Ovary (tissue), 7 donors: ENCODE measurements at regions not wholly inside any gene's neighbourhood (a gene's known extent, or its start where the extent isn't known, plus 50 kb on each side); places are given as distances from the start of the nearest gene placed in this dataset.
"Not testable (repeated sequence)": the region's sequence is repeated elsewhere in the genome, so short reads cannot be mapped to it uniquely, and the experiment has no call there.

Experiments used
- DNase-seq, 5 donors: peaks; one replicate each; pipeline ENCODE4 v3.0.0-alpha.2; 2019 to 2020
- H3K27ac ChIP-seq, 2 donors: fragments of 200-600 bp; one replicate each; pipeline versions ENCODE4 v1.5.1 to v1.8.0; 2019 to 2022
- H3K27me3 ChIP-seq: fragments of 200-600 bp; one replicate; pipeline ENCODE4 v1.8.0; 2022
- H3K36me3 ChIP-seq: fragments of 200-600 bp; sonication (generic); one replicate; pipeline ENCODE4 v1.5.1; 2019
- H3K4me1 ChIP-seq: one replicate; pipeline ENCODE4 v1.8.1; 2013; ENCODE audit warnings: mild to moderate bottlenecking, moderate library complexity; ENCODE audit not compliant: insufficient read depth
- H3K4me3 ChIP-seq: fragments of 200-600 bp; sonication (generic); one replicate; pipeline ENCODE4 v1.5.1; 2017
- H3K9me3 ChIP-seq, 2 donors: fragments of 200-600 bp in 1 of 2; sonication (generic) in 1 of 2; one replicate each; pipeline versions ENCODE4 v1.5.1 to v1.8.1; 2013 to 2019; ENCODE audit warnings: mild to moderate bottlenecking in 1 of 2, moderate library complexity in 1 of 2
- CTCF ChIP-seq, 3 donors: fragments of 450-650 bp in 2 of 3; fragments of 200-600 bp in 1 of 3; IDR thresholded peaks; one replicate each; pipeline versions ENCODE4 v1.5.1 to v1.8.0; 2016 to 2022; ENCODE audit warnings: antibody characterized with exemption in 3 of 3, mild to moderate bottlenecking in 1 of 3
- EP300 ChIP-seq: sonication (generic); formaldehyde crosslinking; IDR thresholded peaks from one replicate; pipeline ENCODE4 v1.6.1; 2017; ENCODE audit warnings: antibody characterized with exemption
- POLR2A ChIP-seq: fragments of 450-650 bp; IDR thresholded peaks from one replicate; pipeline ENCODE4 v1.6.1; 2017; ENCODE audit warnings: antibody characterized with exemption, mild to moderate bottlenecking, moderate library complexity
- WGBS, 3 donors: extraction: QIAGEN DNeasy Blood & Tissue Kit in 1 of 3; methylation state at CpG; one replicate each; pipeline versions ENCODE4 v1.1.5 to v1.1.7; 2013 to 2017; 5-methylcytosine and 5-hydroxymethylcytosine counted together
- intact Hi-C, 4 donors: fragments of 100-400 bp; cut with DNase I; formaldehyde crosslinking; loops; one replicate each; pipeline versions ENCODE4 v1.11.0 to v1.15.1; 2022 to 2023
- donor health status: DM: no; HTN: no; CAD: no; lungs with moderate emphysema.
- donor health status: DM: no; HTN: no; CAD: no.
- donor health status: Bipolar disorder and iron deficiency.
- donor health status: DM: no; HTN: no; CAD: no.
- donor health status: DM: yes; HTN: yes; CAD: no.

- DNase-seq, H3K9me3 ChIP-seq, intact Hi-C loops, H3K27ac ChIP-seq, H3K4me1 ChIP-seq, H3K4me3 ChIP-seq, H3K27me3 ChIP-seq, H3K36me3 ChIP-seq: not testable (repeated sequence)
- WGBS, 3 donors, result 89 to 94% (median 92%) methylated on average over 11 to 27 of the region's 27 CpGs
Measured at GRCh38 chr3:82584861-82585260, 823.4 kb upstream of the GBE1 start.

- WGBS, 3 donors, result 89 to 99% (median 94%) methylated on average over 16 to 25 of the region's 25 CpGs
- H3K27ac ChIP-seq, H3K4me3 ChIP-seq, H3K9me3 ChIP-seq, H3K27me3 ChIP-seq, H3K4me1 ChIP-seq, DNase-seq, intact Hi-C loops, H3K36me3 ChIP-seq: not testable (repeated sequence)
Measured at GRCh38 chr3:82584415-82584814, 823.0 kb upstream of the GBE1 start.

GRCh38 chr3:82581350-82581749, 819.9 kb upstream of the GBE1 start:
- H3K27ac ChIP-seq, result no peak overlapping the region
- WGBS, 3 donors, result 70 to 77% (median 72%) methylated on average over 3 of the region's 3 CpGs
- DNase-seq, result no peak
- intact Hi-C loops, result no loop called here
- no peaks in the 10 kb centered on the region for H3K4me1 ChIP-seq
- H3K4me3 ChIP-seq, result no peak overlapping the region
- H3K36me3 ChIP-seq, result no peaks in the 10 kb centered on the region
- no peak for TF ChIP-seq EP300
- TF ChIP-seq POLR2A, result no peak
- TF ChIP-seq CTCF (IDR thresholded peaks at IDR 0.05), result no peak
- no peaks in the 10 kb centered on the region for H3K9me3 ChIP-seq
- no peaks in the 10 kb centered on the region for H3K27me3 ChIP-seq

GRCh38 chr3:82572721-82573120, 811.3 kb upstream of the GBE1 start:
- H3K36me3 ChIP-seq, result no peaks in the 10 kb centered on the region
- no peak overlapping the region for H3K4me3 ChIP-seq
- no peaks in the 10 kb centered on the region for H3K4me1 ChIP-seq
- no peak overlapping the region for H3K27ac ChIP-seq
- H3K9me3 ChIP-seq, result no peaks in the 10 kb centered on the region
- TF ChIP-seq POLR2A (no peak), CTCF (IDR thresholded peaks at IDR 0.05) (no peak), EP300 (no peak)
- intact Hi-C loops, result no loop called here
- no peaks in the 10 kb centered on the region for H3K27me3 ChIP-seq
- DNase-seq, result no peak

GRCh38 chr3:82568776-82569338, 807.4 kb upstream of the GBE1 start:
- Histone ChIP-seq H3K36me3 (no peaks in the 10 kb centered on the region), H3K4me1 (no peaks in the 10 kb centered on the region), H3K9me3 (no peaks in the 10 kb centered on the region), H3K4me3 (no peak overlapping the region), H3K27me3 (no peaks in the 10 kb centered on the region), H3K27ac (no peak overlapping the region)
- intact Hi-C loops, result no loop called here
- TF ChIP-seq EP300 (no peak), CTCF (IDR thresholded peaks at IDR 0.05) (no peak), POLR2A (no peak)
- no peak for DNase-seq
- 77 to 84% (median 82%) methylated on average over 3 of the region's 3 CpGs for WGBS, 3 donors
